NCI-H774 (cell line): ENCODE measurements at regions not wholly inside any gene's neighbourhood (a gene's known extent, or its start where the extent isn't known, plus 50 kb on each side); places are given as distances from the start of the nearest gene placed in this dataset.

Experiments
- DNase-seq: peaks from one replicate; lab custom pipeline; 2025; lab: John Stamatoyannopoulos, UW

DNA sequence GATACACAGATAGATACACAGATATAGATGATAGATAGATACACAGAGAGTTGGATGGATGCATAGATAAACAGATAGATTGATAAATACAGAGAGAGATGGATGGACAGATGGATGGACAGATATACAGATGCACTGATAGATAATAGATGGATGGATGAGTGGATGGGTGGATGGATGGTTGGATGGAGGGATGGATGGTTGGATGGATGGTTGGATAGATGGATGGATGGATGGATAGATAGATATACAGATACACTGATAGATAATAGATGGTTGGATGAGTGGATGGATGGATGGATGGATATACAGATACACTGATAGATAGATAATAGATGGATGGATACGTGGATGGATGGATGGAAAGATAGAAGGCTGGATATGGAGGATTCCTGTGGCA lies 290.0 kb upstream of the SHH start:
- no peak for DNase-seq

DNA sequence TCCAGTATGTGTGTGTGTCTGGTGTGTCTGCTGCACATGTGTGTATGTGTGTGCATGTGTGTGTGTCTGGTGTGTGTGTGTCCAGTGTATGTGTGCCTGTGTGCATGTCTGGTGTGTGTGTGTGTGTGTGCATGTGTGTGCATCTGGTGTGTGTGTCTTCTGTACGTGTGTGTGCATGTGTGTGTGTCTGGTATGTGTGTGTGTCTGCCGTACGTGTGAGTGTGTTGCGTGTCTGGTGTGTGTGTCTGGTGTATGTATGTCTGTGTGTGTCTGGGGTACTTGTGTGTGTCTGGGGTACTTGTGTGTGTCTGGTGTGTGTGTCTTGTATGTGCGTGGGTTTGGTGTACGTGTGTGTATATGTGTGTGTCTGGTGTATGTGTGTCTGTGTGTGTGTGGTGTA lies 289.1 kb upstream of the SHH start:
- DNase-seq: no peak

DNA sequence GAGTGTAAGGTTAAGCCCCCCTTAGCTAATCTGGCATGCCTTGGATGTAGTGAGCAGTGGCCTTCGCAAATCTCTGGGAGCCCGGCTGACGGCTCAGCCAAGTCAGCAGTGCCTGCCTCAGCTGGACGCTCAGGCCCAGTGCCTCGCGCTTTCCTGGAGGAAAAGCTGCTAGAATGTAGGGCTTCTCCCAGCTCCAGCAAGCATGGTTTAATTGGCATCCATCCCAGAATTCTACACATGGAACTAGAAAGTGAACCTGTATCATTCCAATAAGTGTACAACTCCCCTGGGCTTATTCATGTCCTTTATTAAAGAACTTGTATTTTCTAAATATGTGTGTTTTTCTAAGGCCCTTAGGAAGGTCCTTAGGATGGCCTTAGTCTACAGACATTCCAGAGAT lies 287.8 kb upstream of the SHH start:
- no peak for DNase-seq

DNA sequence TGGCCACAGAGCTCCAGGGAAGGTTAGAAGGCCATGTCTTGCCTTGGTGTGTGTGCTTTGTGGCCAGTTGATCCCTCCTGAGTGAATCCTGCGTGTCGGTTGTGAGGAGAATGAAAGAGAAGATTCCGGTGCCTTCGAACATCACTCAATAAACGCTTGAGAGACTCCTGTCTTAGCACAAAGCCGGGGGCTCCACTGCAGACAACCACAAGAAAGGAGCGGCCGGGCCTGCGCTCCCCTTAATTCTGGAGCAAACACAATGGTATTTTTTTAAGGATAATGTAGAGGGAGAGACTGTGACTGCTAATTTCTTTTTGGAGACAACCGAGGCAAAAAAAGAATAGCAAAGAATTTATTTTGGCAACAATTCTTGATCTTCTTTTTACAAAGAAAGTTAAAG lies 286.8 kb upstream of the SHH start:
- DNase-seq: no peak

DNA sequence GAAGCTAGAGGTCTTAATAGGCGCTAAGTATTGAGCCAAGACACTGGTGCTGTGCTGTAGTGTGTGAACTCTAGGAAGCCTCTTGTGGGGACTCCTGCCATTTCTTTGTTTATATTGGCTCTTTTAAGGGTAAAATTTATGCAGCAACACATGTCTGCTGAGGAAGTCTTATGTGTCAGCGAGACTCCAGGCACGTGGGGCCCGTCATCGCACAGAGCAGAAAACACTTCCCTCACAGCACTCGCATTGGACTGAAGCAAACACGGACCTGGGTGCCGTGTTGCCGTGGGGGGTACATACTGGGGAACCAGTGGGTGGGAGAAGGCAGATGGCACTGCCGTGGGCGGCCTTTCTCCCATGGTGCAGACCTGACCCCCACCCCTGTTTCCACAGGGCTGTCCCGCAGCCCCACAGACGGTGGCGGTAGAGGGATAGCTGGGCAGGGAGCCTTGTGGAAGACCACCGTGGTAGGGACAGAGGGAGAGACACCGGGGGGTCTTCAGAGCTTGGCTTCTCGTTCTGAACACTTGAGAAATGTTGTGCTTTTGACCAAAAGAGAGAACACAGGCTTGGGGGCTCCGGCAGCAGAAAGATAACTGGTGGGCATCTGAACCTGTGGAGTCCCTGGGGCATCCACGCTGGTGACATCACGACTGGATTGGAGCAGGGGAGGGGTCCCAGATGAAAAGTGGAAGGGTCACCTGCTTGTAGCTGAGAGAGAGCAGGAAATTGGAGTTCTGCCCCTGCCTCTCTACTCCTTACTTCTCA lies 284.7 kb upstream of the SHH start:
- DNase-seq: no peak

DNA sequence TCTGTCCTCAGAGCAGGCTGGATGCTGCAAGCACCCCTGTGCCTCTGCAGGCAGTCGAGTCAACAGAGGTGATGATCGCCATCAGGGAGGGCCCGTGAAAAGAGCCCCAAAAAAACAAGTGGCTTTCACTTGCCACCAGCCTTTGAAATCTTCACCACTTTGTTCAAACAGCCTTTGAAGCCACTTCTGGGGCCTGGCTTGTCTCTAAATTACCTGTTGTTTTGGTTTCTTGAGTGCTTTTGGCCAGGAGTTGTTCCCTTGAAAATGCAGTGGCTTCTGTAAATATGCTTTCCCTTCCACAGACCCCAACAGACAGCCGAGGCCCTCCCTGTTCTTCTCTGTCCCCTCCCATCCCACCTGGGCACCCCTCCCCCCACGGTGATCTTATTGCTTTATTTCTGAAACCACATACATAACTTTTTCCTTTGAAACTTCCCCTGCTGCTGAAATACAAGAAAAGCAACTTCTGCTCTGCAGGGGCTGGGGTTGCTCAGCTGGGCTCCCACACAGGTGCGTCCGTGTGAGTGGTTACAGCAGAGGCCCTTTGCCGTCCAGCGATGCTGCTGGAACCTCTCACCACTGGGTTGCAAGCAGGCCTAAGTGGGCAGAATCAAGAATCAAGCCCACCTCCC lies 283.8 kb upstream of the SHH start:
- no peak for DNase-seq

DNA sequence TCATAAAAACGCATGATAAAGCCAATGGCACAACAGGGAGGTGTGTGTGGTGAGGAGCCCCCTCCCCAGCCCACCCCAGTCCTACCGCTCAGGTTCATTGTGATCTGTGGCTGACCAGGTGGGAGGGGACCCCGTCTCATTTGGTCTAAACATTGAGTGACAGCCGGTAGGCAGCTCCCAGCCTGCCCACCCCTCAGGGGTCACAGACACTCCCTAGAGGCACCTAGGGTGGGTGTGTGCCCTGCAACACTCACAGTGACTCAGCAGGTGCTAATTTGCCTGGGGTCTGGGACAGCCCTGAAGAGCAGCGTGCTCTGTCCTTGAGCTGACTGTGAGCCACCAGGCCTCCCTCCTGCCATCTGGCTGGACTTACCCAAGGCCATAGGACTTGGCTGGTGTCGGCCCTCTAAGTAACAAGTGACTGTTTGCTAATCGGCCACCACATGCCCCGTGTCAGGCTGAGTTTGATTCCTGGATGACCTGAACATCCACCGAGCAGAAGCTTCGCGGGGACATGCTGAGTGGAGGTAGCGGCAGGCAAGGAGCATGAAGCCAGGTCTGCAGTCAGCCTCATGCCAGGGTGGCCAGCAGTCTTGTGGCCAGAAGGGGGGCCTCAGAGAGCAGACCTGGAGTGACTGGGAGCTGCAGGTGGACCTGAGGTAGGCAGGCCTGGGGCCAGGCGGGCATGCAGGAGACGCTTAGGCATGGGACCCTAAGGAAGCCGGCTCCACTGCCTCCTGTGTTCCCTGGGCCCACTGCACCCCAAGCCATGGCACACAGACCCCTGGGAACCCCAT lies 282.3 kb upstream of the SHH start:
- no peak for DNase-seq

DNA sequence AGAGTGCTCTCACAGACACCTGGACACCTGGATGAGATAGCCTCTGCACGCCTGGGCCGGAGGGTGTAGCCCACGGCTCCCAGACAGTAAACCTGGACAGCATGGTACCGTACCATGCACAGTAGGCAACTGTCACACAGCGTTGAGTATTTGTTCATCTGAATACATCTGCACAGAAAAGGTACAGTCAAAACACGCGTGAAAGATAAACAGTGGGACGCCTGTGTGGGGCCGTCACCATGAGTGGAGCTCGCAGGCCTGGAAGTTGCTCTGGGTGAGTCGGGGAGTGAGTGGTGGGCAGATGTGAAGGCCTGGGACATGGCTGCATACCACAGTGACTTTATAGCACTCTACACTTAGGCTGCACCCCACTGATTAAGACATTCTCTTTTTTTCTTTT lies 280.0 kb upstream of the SHH start:
- no peak for DNase-seq

DNA sequence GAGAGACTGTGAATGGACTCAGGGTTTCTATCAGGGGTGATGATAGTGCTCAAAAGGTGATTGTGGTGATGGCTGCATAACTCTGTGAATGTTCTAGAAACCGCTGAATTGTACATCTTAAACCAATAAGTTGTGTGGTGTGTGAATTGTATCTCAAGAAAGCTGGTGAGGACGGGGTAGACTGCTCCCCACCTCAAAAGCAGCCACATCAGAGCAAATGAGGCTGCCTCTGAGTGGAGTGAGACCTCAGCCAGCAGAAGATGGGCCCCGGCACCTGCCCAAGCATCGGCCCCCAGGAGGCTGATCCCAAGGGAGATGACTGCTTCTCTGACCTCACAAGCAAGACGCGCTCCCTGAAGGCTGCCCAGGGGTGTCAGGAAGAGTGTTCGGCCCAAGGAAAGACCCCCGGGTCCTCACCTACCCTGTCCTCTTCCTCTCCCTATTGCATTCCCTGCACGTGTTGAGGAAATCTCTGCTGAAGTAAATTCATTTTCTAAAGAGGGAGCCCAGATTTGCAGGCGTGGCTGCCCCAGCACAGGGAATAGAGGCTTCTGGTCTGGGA lies 279.3 kb upstream of the SHH start:
- DNase-seq: no peak

DNA sequence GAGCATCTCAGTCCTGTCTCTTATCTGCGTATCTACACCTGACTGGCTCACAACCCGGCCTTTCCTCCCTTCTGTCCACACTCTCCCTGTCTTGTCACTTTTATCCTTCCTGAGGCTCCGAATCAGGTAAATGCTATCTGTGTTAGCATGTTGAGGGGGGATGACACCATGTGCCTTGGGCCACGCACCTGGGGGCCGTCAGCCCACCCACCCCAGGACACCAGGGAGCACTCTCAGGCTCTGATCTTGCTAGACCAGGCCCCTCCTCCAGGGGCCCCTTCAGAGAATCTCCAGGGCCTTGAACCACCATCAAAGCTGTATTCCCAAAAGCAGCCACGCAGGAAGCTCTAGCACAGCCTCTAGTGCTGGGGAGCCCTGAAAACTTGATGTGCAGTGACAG lies 278.7 kb upstream of the SHH start:
- DNase-seq: no peak

DNA sequence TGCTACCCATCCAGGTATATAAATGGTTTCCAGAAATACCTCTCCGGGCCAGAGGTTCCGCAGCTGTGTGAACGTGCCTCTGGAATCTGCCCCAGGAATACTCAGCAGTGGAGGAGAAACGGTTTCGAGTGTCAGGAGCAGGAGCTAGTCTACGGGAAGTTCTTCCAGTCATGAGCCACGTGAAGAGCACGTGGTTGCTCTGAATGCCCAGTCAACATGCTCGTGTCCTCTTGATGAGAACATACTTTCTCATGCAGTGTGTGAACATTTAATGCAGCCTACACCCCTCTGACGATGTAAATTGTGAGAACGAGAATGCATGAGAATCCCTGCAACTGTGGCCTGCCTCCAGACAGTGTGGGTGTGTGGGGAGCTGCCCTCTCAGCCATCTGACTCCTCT lies 277.0 kb upstream of the SHH start:
- DNase-seq: no peak

DNA sequence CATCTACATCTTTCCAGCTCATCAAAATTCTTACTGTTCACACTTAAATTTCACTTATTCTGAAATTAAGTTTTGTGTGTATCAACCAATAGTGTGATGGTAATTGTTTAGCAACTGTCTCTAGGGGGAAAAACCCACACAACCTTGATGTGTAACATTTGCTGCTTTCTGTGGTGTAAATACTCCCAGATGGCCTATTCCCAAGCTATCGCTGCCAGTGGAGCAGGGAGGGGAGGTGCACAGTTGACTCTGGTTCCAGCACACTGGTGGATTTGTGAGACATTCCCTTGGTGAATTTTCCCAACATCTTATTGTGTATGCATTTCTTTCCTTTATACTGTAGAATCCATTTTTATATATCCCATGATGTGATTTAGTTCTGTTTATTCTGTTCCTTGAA lies 275.9 kb upstream of the SHH start:
- no peak for DNase-seq

DNA sequence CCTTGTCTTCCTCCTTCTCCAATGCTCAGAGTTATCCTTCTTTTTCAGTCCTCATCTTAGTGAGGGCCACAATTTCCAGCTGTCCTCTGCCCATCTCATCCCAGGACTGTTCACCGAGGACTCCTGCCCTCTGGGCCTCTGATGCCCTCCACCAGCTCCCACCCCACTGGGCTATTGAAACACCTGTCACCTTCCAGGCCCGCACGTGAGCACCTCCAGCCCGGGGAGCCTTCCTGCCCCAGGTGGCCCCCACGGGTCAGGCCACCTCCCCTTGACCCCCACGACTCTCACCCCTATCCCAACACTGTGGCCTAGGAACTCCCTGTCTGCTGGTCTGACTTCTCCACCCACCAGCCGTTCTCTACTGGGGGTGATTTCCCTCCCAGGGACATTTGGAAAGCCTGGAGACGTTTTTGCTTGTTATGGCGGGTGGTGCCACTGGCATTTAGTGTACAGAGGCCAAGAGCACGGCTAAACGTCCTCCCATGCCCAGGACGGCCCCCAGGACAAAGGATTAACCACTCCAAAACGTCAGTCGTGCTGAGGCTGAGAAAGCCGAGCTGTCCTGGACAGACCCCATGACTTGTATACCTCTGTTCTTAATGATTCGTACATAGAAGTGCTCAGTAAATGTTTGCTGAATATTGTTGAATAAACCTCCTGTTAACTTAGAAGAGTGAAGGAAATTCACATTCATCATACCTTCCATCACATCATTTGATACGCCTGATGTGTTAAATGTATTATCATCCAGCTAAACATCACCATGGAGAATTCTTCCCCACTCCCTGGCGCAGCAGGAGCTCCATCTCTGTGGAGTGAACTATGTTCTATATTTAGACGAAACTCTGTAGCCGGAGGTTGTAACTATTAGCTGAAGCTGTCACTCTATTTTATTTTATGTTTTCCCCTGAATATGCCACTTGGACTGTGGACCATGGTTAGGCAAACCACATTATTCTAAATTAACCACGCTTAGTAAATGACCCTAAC lies 270.1 kb upstream of the SHH start:
- no peak for DNase-seq

DNA sequence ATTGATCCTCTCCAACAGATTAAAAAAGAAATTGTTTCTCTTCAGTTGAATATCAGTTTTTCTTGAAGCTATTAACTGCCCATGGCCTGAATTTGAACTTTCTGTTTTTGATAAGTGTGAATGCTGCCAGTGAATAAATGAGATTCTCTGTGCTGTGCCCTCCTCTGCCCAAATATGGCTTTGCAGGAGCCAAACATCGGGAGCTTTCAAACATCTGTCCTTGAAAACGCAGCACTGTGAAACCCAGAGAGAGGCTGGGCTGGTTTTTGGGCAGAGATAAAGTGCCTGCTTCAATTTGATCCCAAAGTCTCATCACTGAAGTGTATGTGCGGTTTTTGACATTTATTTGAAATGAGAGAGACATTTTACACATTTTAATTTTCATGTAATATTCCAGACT lies 268.3 kb upstream of the SHH start:
- DNase-seq: no peak

DNA sequence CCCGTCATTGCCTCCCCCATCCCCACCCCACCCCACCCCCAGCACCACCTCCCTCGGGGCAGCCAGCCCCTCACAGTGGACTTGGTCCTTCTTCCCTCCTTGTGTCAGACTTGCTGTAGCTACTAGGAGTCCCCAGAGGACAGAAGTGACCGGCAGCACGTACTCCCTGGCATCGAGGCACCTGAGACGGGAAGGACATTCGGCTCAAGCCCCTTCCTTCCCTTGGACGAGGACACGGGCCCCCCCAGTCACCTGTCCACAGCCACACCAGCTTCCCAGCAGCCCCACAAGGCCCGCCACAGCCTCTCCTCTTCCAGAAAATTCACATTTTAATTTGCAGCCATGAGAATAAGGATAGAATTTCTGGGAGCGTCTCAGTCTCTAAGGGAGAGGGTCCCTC lies 267.8 kb upstream of the SHH start:
- DNase-seq: no peak

DNA sequence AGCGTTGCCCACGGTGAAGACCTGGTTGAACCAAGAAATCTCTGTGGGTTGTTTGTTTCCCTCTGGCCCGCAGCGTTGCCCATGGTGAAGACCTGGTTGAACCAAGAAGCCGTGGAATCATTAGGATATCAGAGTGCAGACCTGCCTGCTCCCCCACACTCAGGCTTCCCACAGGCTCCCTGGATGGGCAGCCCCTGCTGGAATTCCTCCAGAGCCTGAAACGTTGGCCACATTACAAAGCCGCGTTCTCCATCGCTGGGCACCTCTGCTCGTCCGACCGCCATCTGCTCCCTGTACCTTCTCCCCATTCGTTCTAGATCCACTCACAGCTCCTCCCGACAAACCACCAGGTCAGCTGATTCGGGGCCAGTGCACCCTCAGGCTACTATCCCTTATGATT lies 266.9 kb upstream of the SHH start:
- no peak for DNase-seq

DNA sequence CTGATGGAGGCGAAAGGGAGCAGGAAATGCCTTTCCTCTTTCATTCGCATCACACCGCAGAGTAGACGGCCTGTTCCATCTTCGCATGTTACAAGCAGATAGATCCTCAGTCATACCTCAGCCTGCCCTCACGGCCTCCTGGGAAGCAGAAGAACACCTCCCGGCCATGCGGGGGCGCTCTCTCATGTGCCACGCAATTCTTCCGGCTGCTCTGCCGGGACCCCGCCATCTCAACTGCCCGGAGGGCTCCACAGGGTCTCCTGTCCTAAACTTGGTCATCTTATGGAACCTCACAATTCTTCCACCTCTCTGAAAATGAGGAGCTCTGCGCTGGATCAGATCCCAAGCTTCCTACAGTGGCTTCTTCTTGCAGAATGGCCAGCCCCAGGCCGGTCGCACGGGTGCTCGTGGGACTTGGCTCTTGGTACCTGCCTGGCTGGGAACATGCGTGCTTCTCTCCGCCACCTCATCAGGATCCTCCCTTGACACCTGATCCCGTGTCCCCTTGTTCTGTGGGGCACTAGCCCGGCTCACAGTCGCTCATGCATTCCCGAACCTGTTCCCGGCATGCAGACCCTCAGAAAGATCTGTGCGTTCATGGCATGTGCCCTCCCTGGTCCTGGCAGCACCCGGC lies 262.8 kb upstream of the SHH start:
- no peak for DNase-seq

DNA sequence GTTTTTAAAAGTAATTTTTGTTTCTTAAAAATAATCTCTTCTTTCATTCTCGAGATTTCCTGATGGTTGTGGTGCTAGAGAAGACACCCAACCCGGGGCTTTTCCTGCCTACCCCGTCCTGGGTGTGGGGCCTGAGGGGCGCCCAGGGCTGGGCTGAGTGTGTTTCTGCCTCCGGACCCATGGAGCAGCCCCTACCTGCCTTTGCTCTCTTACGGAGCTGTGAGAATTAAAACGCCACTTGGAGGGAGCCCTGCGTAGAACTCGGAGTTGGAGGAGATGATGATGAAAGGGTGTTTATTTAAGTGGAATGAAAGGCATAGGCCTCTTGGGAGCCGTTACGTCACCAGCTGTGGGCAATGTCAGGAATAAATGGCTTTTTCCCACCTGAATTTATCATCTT lies 261.8 kb upstream of the SHH start:
- DNase-seq: no peak

DNA sequence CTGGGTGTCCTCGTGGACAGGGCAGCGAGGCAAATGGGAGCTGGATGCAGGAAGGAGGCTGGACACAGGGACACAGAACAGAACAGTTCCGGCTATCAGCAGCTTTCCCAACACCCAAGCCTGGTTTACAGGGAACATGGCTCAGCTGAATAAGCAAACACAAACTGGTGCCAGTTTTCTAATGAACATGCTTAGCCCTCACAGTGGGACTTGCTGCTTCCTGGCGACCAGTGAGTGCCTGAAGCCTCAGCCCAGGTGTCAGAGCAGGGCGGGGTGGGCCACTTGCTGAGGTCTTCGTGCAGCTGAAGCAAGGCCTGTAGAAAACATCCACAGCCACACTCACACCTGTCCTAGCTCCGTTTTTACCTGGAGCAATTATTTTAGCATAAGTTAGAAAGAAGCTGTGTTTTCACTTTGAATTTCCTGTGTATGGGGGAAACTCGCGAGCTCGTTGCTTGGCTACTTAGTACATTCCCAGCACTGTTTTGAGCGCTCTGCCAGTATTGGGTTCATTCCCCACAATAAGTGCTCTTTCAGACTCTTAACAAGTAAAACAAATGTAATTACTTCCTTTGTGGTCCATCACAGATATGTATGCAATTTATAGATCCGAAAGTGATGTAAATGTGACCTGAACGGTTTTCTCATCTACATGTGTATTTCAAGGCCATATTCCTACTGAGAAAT lies 261.2 kb upstream of the SHH start:
- no peak for DNase-seq

DNA sequence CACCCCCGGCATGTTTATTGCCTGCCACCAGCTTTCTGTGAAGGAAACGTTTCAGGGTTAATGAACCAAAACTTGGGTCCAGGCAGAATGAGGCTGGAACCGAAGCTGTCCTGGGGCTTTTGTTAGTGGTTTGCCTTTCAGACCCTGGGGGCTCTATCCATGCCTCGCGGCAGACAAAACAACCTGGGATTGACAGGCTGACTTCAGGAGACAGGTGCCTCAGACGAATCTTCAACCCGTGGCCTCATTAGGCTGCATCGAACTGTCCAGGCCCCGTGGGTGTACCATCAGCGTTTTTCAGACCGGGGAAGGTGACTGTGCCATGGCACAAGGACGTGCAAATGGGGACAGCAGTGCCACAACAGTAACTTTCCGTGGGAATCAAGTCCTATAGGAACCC lies 259.3 kb upstream of the SHH start:
- no peak for DNase-seq

DNA sequence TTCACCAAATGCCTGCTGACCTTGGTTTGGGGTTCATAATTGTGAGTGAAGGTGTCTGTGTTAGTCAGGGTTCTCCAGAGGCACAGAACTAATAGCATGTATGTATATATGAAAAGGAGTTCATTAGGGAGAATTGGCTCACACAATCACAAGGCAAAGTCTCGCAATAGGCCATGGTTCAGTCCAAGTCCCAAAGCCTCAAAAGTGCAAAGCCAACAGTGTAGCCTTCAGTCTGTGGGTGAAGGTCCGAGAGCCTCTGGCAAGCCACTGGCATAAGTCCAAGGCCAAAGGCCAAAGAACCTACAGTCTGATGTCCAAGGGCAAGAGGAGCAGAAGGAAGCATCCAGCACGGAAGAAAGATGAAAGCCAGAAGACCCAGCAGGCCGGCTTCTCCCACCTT lies 257.6 kb upstream of the SHH start:
- DNase-seq: no peak
